ENCODE measurements at regions not wholly inside any gene's neighbourhood (a gene's known extent, or its start where the extent isn't known, plus 50 kb on each side); places are given as distances from the start of the nearest gene placed in this dataset.
"Not testable (repeated sequence)": the region's sequence is repeated elsewhere in the genome, so short reads cannot be mapped to it uniquely, and the experiment has no call there.

GRCh38 chr7:142435606-142436005, 177.7 kb upstream of the PRSS58 start:
- not testable (repeated sequence) for DNase-seq

- no peak for DNase-seq
These were observed 176.9 kb upstream of the PRSS58 start for GRCh38 chr7:142434666-142435167.

GRCh38 chr7:142434133-142434532, 176.3 kb upstream of the PRSS58 start:
- DNase-seq, result not testable (repeated sequence)

GRCh38 chr7:142432377-142432776, 174.5 kb upstream of the PRSS58 start:
- no peak for DNase-seq

- DNase-seq, result no peak
These were observed 173.6 kb upstream of the PRSS58 start for GRCh38 chr7:142431491-142431890.

- no peak for DNase-seq
These were observed 170.2 kb upstream of the PRSS58 start for GRCh38 chr7:142428094-142428493.

GRCh38 chr7:142425281-142425680, 167.4 kb upstream of the PRSS58 start:
- DNase-seq, result no peak

GRCh38 chr7:142422621-142423020, 164.8 kb upstream of the PRSS58 start:
- DNase-seq, result no peak

- no peak for DNase-seq
These were observed 162.9 kb upstream of the PRSS58 start for GRCh38 chr7:142420554-142421362.

GRCh38 chr7:142418326-142418725, 160.5 kb upstream of the PRSS58 start:
- no peak for DNase-seq

GRCh38 chr7:142414915-142415314, 157.1 kb upstream of the PRSS58 start:
- DNase-seq, result no peak

- DNase-seq, result no peak
These were observed 156.3 kb upstream of the PRSS58 start for GRCh38 chr7:142414135-142414534.

GRCh38 chr7:142413280-142414000, 155.6 kb upstream of the PRSS58 start:
- DNase-seq, result no peak

- DNase-seq, result no peak
These were observed 154.8 kb upstream of the PRSS58 start for GRCh38 chr7:142412551-142413193.

GRCh38 chr7:142409471-142409870, 151.6 kb upstream of the PRSS58 start:
- DNase-seq, result no peak

- DNase-seq, result no peak
These were observed 150.9 kb upstream of the PRSS58 start for GRCh38 chr7:142408794-142409193.

- DNase-seq, result no peak
These were observed 150.2 kb upstream of the PRSS58 start for GRCh38 chr7:142407939-142408570.

GRCh38 chr7:142405122-142405765, 147.4 kb upstream of the PRSS58 start:
- no peak for DNase-seq

GRCh38 chr7:142401951-142402350, 144.1 kb upstream of the PRSS58 start:
- no peak for DNase-seq

- no peak for DNase-seq
These were observed 142.2 kb upstream of the PRSS58 start for GRCh38 chr7:142400042-142400533.

- DNase-seq, result no peak
These were observed 133.5 kb upstream of the PRSS58 start for GRCh38 chr7:142391191-142391992.

Data from NCI-H1694 treated with DMSO at 0.1 percent for 48 hours (cell line).